CD4-positive, alpha-beta T cell treated with Interferon alpha-2 for 1 hour (primary cell): ENCODE measurements at regions not wholly inside any gene's neighbourhood (a gene's known extent, or its start where the extent isn't known, plus 50 kb on each side); places are given as distances from the start of the nearest gene placed in this dataset.

ENCODE experiments used
- DNase-seq, 2 donors: peaks; one replicate each; pipeline ENCODE4 v3.0.0-alpha.2; 2020 to 2022

DNA sequence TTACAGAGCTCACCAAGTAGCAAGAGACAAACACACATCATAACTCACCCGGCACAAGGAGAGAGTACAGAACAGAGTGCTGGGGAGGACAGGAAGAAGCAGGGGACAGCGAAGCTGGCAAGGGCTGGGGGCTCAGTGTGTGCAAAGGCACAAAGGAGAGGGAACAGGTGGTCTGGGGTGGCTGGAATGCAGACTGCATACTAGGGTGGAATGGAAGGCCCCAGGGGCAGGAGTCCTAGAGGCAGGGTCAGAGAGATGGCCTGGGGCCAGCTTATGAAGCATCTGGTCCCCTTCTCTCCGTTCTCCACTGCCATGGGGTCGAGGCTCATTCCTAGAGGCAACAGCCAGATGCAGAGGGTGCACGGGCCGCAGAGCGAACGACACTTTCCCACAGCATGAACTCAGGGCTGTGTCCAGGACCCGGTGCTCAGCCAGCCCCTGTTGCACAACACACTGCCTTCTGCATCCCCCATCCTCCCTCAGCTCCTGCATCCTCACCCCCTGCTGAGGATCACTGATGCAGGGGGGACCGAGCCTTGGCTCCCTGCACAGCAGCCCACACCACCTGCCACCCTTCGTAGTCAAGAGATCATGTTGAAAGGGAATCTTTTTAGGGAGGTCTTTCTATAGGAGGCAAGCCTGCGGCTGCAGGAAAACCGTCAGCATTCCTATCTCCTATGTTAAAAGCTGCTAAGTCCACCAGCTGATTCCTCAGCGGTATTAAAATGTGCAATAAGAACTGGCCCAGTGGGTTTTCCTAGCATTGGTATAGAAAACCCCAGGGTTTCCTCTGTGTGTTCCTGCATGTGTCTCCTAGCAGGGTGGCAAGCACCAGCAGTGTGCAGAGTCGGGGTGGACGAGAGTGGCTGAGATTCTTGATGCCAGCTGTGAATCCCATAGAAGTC is 293.5 kb downstream of the UACA start:
- no peak for DNase-seq

DNA sequence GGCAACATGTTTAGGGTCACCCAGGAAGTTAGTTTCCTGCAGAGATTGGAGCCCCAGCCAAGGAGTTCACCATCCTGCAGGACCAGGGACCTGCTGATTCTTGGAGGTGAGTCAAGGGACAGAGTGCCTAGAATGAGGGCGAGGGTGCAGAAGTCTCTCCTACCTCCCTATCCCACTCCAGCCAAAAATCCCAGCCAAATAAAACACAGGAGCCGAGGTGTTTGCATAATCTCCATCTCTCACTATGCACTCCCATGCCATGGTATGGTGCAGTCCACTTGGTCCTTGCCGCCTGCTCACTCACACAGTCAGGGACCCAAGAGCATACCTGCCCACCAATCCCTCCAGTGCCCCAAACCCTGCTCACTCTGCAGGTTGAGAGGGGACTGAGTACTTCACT is 294.2 kb downstream of the UACA start:
- no peak for DNase-seq

DNA sequence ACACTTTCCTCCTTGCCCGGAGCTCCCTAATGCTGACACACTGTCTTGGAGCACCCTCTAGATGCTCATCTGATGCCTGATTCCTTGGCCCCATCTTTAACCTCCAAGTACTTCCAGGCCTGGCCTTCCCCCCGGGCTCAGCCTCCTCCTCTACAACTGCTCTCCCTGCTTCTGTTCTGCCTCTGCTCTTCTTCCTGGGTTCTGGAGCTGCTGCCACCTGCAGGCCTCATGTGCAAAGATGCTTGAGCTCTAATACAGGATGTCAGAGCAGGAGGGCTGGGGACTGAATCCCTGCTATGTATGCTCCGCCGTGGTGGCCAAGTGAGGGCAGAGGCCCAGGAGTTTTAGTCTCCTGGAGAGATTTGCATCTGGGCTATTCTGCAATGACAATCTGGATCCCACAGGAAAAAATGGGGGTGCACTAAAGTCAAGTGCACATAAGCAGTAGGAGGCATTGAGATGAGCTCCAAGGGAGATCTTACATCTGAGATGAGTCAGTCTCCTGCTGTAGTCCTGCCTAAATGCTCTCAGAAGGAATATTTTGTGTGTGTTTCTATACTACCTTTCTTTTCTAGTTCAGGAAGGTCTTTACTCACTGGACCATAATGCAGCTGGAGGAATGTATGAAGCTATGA is 296.3 kb downstream of the UACA start:
- peak; percentile 58 to 59 for DNase-seq

DNA sequence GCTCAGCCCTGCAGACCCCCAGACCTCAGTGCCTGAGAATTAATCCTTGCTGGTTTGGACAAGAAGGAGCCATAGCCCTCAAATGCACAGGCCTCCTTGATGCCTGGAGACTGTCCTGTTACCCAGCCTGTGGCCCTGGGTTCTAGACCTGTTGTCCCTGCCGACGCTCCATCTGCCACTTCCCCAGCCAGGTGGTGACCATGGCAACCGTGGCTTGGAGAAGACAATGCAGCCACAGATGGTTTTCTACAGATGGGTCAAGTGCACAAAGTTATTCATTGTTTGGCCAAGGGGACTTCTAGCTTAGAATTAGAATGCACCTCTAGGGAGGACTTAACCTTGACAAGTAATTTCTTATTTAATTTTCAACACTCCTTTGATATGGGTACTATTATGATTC is 297.1 kb downstream of the UACA start:
- DNase-seq, result no peak

DNA sequence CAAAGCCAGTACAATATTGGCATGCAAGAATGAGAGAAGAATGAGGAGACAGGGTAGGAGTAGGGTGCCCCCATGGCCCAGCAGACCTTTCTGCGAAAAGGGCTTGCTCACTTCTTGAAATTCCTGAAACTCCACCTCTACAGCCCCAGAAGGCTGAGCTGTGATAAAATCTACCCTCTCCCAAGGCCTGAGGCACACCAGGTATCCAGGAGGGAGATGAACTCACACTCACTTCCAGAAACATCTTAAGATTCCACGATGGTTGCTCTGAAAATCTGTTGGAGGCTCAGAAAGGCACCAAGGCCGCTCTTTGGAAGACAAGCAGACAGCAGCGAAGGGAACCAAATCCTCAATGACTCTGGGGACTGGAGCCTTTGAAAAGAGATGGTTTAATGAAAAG is 297.5 kb downstream of the UACA start:
- DNase-seq, result no peak

DNA sequence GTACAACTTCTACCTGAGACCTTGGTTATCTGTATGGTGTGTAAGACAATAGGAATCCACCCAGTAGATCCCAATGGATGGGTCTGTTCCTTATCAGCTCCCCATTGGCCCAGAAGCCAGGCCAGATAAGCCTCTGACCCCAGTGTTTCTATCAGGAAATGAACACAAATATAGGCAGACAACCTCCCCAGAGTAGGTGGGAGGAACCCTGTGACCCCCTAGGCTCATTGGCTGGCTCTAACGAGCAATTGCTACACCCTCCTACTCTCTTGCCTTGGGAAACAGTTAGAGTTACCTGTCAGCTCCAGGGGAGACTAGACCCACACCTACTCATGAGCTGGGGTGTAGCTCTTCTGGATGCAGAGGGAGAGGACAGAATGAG is 299.9 kb downstream of the UACA start:
- DNase-seq, result no peak

DNA sequence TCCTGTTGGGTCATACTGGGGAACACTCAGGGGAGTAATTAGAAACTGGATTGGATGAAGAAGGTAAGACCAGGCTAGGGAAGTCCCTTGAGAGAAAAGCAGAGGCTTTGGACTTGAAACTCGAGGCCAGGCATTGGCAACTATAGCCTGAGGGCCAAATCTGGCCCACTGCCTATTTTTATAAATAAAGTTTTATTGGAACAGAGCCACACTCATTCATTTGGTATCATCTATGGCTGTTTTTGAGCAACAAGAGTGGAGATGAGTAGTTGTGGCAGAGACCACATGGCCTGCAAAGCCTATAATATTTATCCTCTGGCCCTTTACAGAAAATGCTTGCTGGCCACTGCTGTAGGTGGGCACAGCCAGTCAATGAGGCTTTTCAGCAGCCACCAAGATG is 301.4 kb downstream of the UACA start:
- no peak for DNase-seq

DNA sequence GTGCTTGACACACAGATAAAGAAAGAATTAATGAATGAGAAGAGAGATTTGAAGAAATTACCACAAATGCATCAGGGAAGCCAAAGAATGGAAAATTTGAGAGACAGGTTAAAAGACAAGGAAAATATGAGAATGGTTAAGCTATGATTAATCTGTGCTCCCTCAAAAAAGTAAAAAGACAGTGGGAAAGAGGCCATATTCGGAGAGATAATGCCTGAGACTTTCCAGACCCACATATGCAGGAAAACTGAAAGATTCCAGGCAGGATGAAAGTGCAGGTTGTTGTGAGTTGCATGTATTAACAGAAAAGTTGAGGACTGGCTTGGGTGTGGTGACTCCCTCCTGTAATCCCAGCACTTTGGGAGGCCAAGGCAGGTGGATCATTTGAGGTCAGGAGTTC is 302.3 kb downstream of the UACA start:
- no peak for DNase-seq

DNA sequence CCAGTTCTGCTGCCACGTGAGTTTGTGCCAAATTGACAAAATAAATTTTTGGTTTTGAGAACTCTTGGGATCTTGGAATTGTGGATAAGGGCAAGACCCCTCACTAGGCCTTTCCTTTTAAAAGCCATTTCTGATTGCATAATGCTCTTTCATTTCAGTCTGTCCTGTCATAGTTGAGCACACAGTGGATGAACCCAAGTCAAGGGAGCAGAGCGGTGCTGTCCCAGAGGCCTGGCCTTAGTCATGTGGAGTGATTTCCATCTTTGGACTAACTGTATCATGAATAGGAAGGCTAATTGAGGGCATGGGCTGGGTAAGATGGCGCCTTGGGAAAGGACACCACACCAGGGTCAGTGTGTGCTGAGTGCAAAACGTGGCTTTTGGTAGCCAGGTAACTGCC is 304.0 kb downstream of the UACA start:
- no peak for DNase-seq

DNA sequence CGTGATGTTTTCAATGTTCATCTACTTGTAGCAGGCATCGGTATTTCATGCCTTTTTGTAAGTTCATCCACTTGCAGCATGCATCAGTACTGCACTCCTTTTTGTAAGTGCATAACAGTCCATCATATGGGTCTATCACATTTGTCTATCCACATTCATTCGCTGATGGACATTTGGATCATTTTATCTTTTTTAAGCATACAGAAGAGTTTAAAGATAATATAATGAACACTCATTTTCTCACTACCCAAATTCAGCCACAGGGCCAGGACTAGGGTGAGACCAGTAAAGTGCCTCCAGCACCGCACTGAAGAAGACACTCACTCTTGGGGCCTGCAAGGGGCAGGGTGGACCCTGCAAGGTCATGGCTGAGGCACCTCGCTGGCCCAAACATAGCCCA is 309.6 kb downstream of the UACA start:
- no peak for DNase-seq

DNA sequence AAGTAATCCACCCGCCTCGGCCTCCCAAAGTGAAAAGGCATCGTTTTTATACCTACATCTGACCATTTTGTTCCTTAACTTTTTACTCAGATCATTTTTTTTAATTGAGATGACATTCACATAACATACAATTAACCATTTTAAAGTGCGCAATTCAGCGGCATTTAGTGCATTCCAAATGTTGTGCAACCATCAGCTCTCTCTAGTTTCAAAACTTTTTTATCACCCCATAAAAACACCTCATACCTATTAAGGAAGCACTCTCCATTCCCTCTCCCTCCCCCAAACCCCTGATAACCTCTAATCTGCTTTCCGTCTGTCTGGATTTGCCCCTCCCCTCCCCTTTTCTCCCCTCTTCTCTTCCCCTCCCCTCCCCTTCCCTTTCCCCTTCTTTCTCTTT is 310.1 kb downstream of the UACA start:
- no peak for DNase-seq

DNA sequence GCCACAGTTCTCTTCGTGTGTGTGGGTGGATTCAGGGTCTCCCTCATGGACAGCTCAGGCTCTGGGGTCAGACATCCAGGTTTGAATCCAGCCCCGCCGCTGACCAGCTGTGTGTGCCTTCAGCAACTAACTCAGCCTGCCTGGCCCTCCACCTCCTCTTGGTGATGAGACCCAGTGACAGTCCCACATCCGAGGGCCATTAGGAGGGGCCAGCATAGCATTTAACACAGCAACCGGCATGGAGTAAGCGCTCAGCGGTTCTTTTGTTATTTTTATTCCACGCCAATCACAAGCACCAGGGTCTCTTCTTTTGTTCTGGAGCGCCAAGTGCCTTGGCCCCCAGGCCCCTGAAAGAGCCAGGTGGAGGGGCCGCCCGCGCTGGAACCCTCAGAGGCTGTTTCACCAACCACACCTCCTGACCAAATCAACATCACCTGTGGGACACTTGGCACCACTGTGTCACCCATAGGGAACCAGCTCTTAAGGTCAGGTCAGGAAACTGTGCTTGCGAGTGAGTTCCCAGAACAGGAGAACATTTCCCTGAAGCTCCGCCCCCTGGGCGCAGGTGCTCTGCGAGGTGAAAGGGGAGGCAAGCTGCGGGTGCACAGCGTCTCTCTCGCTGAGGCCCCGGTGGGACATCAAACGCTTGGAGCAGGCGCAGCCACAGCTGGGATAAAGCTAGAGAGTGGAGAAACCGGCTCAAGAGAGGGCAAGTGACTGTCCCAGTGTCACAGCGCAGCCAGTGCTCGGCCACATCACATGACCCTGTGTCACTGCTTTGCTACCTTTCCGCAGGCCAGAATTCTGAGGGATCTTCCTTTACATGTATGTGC is 311.3 kb downstream of the UACA start:
- DNase-seq, result peak; percentile 73 to 80

DNA sequence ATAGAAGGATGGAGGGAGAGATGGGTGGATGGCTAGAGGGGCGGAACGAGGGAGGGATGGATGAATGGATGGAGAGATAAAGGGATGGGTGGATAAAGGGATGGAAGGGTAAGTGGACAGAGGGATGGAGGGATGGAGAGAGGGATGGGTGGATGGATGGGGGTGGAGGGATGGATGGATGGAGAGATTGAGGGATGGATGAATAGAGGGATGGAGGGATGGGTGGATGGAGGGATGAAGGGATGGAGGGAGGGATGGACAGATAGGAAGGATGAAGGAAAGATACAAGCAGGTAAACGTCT is 313.3 kb downstream of the UACA start:
- DNase-seq, result no peak

DNA sequence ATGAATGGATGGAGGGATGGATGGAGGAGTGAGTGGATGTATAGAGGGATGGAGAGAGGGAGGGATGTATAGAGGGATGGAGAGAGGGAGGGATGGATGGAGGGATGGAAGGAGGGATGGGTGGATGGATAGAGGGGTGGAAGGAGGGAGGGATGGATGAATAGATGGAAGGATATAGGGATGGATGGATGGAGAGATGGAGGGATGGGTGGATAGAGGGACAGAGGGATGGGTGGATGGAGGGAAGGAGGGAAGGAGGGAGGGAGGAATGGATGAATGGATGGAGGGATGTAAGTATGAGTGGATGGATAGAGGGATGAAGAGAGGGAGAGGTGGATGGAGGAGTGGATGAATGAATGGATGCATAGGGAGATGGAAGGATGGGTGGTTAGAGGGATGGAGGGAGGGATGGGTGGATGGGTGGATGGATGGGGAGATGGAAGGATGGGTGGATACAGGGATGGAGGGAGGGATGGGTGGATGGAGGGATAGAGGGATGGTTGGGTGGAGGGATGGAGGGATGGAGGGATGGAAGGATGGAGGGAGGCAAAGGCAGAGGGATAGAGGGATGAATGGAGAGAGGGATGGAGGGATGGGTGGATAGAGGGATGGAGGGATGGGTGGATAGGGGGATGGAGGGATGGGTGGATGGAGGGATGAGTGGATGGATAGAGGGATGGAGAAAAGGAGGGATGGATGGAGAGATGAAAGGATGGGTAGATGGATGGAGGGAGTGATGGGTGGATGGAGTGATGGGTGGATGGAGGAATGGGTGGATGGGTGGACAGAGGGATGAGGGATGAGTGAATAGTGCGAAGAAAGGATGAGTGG is 313.8 kb downstream of the UACA start:
- DNase-seq, result no peak

DNA sequence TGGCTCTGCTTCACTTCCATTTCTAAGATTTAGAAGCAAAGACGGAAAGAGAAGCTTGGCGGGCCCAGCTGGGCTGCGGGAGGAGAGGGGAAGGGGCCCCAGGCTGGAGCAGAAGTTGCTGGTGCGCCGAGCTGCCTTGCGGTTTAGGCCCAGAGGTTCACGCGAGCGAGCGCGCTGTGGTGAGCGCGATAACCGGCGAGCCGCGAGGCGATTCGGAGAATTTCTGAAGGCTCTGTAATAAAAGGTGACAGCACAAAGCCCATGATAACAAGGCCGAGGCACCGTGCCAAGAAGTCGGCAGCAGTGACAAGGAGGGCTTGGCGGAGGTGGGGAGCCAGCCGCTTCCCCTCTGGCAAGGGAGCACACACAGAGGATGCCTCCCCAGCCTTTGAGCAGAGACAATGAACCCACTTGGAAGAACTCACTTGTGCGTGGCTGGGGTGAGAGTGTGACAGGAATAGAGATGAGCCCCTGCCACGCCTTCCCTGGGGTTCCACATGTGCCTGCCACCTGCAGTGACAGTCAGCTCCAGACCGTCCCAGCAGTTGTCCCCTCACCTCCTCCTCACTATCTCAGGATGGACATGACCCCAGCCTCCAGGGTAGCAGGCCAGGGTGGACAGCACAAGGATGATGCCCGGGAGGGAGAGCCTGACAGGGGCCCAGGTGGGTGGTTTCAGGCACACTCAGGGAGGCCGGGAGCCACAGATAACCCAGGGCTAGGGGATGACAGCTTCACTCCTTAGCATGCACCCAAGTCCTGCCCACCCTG is 315.2 kb downstream of the UACA start:
- DNase-seq, result peak; percentile 57 to 66

DNA sequence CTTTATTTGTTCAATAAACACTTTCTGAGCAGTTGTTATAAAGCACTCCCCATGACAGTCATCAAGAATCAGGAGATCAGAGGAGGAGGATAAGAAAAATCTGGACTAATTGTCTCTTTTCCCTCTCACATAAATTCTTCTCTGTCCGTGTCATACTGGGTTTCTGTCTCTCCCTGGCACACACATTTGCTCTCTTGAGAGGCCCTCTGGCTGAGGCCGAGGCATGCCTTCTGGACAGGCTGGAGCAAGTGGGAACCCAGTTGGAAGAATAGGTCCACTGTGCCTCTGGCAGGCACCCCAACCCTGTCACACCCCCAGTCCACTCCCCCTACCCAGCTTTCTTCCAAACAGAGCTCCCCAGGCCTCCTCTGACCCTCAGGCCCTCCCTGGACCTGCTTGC is 315.8 kb downstream of the UACA start:
- DNase-seq, result no peak

DNA sequence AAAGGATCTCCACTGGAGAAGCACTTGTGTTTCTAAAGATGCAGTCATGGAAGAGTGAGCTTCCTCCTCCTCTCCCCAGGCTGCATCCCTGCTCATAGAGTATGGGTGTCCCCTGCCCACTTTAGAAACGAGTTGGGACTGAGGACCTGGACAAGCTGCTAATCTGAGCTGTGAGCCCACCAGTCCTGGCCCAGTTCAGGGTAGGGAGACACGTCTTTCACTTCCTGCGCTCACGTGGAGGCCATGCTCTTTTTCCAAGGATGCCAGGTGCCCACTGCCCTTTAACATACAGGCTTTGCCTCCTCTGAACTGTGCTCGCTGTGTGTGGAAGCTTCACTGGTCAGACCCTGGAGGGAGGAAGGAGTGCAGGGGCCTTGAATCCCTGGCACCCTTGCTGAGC is 316.3 kb downstream of the UACA start:
- DNase-seq, result no peak

DNA sequence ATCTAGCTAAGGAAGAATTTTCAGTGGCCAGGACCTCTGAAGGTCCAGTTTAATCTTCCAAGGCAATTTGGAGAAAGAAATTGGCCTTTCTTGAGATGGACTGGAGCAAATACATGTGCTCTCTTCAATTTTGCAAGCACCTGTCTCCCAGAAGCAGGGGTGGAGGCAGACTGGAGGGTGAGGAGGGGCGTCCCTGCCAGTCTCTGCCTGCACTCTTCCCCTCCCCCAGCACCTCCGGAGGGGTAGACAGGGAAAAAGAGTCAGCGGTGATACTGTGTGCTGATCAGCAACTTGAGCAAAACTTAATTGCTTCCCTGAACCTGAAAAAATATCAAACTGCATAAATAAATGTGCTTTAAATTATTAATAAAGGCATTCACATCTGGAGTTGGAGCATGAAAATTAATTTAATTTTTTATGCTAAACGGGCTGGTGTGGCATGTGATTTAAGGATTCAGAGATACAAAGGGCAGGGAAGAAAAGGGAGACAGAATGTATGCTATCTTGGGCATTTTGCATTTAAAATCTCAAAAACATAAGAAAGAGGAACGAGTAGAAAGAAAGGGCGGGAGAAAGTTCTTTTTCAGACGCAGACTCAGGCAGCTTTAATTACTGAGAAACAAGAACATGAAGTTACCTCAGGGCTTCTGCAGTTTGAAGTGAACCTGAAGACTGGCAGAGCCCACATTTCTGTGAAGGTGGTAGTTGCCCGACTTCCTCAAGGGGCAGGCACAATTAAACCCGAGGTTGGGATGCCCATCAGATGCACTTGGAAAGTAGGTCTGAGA is 319.7 kb downstream of the UACA start:
- no peak for DNase-seq

DNA sequence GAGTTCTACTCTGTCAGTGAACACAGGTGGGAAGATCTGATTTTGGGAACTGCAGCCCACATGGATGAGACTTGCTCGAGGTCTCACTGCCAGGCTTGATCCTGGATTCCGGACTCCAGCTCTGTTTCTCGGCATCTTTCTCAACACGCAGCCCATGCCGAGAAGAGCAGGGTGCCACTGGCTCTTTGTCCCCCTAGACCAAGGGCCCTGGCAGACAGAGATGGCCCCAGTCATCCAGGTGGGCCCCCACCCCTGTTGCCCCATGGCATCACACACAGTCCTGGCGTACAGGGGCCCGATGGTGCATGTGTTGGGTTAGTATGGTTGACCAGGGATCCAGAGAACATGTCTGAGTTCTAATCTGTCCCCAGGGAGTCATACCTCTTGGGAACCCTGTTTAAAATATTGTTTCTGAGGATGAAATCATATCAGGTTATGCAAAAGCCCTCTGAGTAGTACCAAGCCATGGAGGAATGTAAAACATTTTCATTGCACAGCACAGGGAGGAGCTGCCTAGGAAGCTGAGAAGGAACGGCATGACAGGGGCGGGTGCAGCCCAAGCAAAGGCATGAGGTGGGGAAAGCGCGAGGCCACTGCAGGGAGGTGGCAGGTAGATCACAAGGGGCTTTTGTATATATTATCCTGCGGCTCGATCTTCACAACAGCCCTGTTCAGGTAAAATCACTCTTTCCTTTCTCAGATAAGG is 320.6 kb downstream of the UACA start:
- no peak for DNase-seq

DNA sequence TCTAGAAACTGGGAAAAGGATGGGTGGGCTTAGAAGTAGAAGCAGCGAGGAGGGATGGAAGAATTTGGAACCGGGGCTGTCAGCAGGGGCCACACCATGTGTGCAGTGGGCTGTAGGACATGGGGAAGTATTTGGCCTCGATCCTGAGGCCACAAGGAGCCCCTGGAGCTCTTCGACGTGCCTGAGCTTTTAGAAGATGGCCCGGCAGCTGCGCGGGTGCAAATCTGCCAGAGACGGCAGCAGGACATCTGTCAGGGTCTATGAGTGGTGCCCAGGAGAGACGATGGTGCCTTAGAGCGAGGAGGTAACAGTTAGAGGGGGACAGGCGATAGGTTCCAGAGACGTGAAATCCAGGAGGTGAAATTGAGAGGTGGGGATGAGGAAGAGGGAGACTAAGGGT is 321.1 kb downstream of the UACA start:
- DNase-seq, result no peak
